Adrenal gland (tissue), 5 donors: ENCODE measurements at regions not wholly inside any gene's neighbourhood (a gene's known extent, or its start where the extent isn't known, plus 50 kb on each side); places are given as distances from the start of the nearest gene placed in this dataset.

ENCODE experiments used
- CTCF ChIP-seq, 6 experiments: fragments of 450-650 bp in 4 of 6; fragments of 200-600 bp in 2 of 6; sonication (generic) in 1 of 6; IDR thresholded peaks; 1 replicate in 5 of 6; 2 replicates in 1 of 6; pipeline versions ENCODE4 v1.5.1 to v1.8.0; 2016 to 2021; ENCODE audit warnings: antibody characterized with exemption in 6 of 6, mild to moderate bottlenecking in 2 of 6, moderate library complexity in 1 of 6
- POLR2A ChIP-seq, 2 donors: fragments of 450-650 bp; IDR thresholded peaks; one replicate each; pipeline ENCODE4 v1.6.1; 2017; ENCODE audit warnings: antibody characterized with exemption in 2 of 2, mild to moderate bottlenecking in 2 of 2, moderate library complexity in 1 of 2
- donor health status: DM: no; HTN: no; CAD: no.

- no peak for TF ChIP-seq CTCF (IDR thresholded peaks at IDR 0.05)
- no peak for TF ChIP-seq POLR2A (IDR thresholded peaks at IDR 0.05)
These were observed 214.7 kb upstream of the NMUR2 start for GRCh38 chr5:152619756-152620155.
